ENCODE measurements at regions not wholly inside any gene's neighbourhood (a gene's known extent, or its start where the extent isn't known, plus 50 kb on each side); places are given as distances from the start of the nearest gene placed in this dataset.

GRCh38 chrX:16042980-16043379 lies 80.4 kb upstream of the GRPR start:
- H3K4me1 ChIP-seq, result no peaks in the 10 kb centered on the region
- DNase-seq, result no peak

GRCh38 chrX:16039834-16040233 lies 83.5 kb upstream of the GRPR start:
- DNase-seq, result no peak
- Histone ChIP-seq H3K4me3 (no peak overlapping the region), H3K9me3 (no peaks in the 10 kb centered on the region), H3K36me3 (no peaks in the 10 kb centered on the region), H3K27ac (no peak overlapping the region), H3K4me1 (no peaks in the 10 kb centered on the region), H3K27me3 (no peaks in the 10 kb centered on the region)
- TF ChIP-seq POLR2A (IDR thresholded peaks at IDR 0.05) (no peak), CTCF (IDR thresholded peaks at IDR 0.05) (no peak)

More at GRCh38 chrX:16042980-16043379, 80.4 kb upstream of the GRPR start:
- no peaks in the 10 kb centered on the region for H3K9me3 ChIP-seq
- no peaks in the 10 kb centered on the region for H3K27me3 ChIP-seq
- H3K36me3 ChIP-seq, result no peaks in the 10 kb centered on the region
- TF ChIP-seq CTCF (IDR thresholded peaks at IDR 0.05) (no peak), POLR2A (IDR thresholded peaks at IDR 0.05) (no peak)
- H3K4me3 ChIP-seq, result no peak overlapping the region
- H3K27ac ChIP-seq, result no peak overlapping the region

GRCh38 chrX:16039363-16039762 lies 84.0 kb upstream of the GRPR start:
- Histone ChIP-seq H3K36me3 (no peaks in the 10 kb centered on the region), H3K27me3 (no peaks in the 10 kb centered on the region), H3K4me3 (no peak overlapping the region), H3K27ac (no peak overlapping the region), H3K9me3 (no peaks in the 10 kb centered on the region), H3K4me1 (no peaks in the 10 kb centered on the region)
- DNase-seq, result no peak
- TF ChIP-seq POLR2A (IDR thresholded peaks at IDR 0.05) (no peak), CTCF (IDR thresholded peaks at IDR 0.05) (no peak)

GRCh38 chrX:16033331-16033730 lies 90.0 kb upstream of the GRPR start:
- Histone ChIP-seq H3K27ac (no peak overlapping the region), H3K36me3 (no peaks in the 10 kb centered on the region), H3K4me3 (no peak overlapping the region), H3K9me3 (no peaks in the 10 kb centered on the region), H3K4me1 (no peaks in the 10 kb centered on the region), H3K27me3 (no peaks in the 10 kb centered on the region)
- DNase-seq, result no peak
- no peak for TF ChIP-seq CTCF (IDR thresholded peaks at IDR 0.05)
- no peak for TF ChIP-seq POLR2A (IDR thresholded peaks at IDR 0.05)

GRCh38 chrX:16028576-16028975 lies 94.8 kb upstream of the GRPR start:
- TF ChIP-seq CTCF (IDR thresholded peaks at IDR 0.05), result no peak
- Histone ChIP-seq H3K36me3 (no peaks in the 10 kb centered on the region), H3K9me3 (no peaks in the 10 kb centered on the region)

More at GRCh38 chrX:16028576-16028975, 94.8 kb upstream of the GRPR start:
- no peak overlapping the region for H3K4me3 ChIP-seq
- H3K27me3 ChIP-seq, result no peaks in the 10 kb centered on the region
- H3K4me1 ChIP-seq, result no peaks in the 10 kb centered on the region
- no peak for DNase-seq
- H3K27ac ChIP-seq, result no peak overlapping the region
